B cell (primary cell): ENCODE measurements at regions not wholly inside any gene's neighbourhood (a gene's known extent, or its start where the extent isn't known, plus 50 kb on each side); places are given as distances from the start of the nearest gene placed in this dataset.

ENCODE experiments used
- ATAC-seq: fragments of 200-7000 bp; cut with Tn5 transposase; one replicate; pipeline ENCODE4 v1.10.0; 2021; ENCODE audit warnings: low read depth, mild to moderate bottlenecking, moderate number of reproducible peaks, moderate library complexity
- CTCF ChIA-PET: fragments of 350-600 bp; sonication (Branson Sonifier 250); formaldehyde crosslinking; loops from one replicate; lab custom pipeline; 2021; ENCODE audit warnings: antibody characterized with exemption, inconsistent platforms; lab: Charles Lee
- POLR2A ChIA-PET: fragments of 350-600 bp; sonication (Branson Sonifier 250); formaldehyde crosslinking; loops from one replicate; lab custom pipeline; 2021; ENCODE audit warnings: antibody characterized with exemption; lab: Charles Lee
- DNase-seq: peaks from one replicate; pipeline ENCODE4 v3.0.0; 2013
- H2AFZ ChIP-seq: 2 replicates; pipeline ENCODE4 v1.6.1; 2012; ENCODE audit warnings: mild to moderate bottlenecking, low read depth, low read length; ENCODE audit not compliant: insufficient read depth, poor library complexity, severe bottlenecking
- H3K27ac ChIP-seq, 2 donors: 1 replicate in 1 of 2; 2 replicates in 1 of 2; pipeline ENCODE4 v1.5.1; 2012 to 2013; ENCODE audit warnings: low read length in 2 of 2, mild to moderate bottlenecking in 2 of 2, moderate library complexity in 1 of 2
- H3K27me3 ChIP-seq, 4 experiments: fragments of 200-600 bp in 1 of 4; sonication (generic) in 1 of 4; replicated peaks in 1 of 4; 1 replicate in 2 of 4; 2 replicates in 2 of 4; pipeline versions ENCODE4 v1.6.1 to v1.7.0; 2013 to 2016; ENCODE audit warnings: low read length in 3 of 4, mild to moderate bottlenecking in 2 of 4, mixed read lengths in 1 of 4, moderate library complexity in 1 of 4; ENCODE audit not compliant: insufficient read depth in 4 of 4, control insufficient read depth in 3 of 4; ENCODE audit errors: control extremely low read depth in 1 of 4
- H3K36me3 ChIP-seq, 2 experiments: replicated peaks in 1 of 2; 1 replicate in 1 of 2; 2 replicates in 1 of 2; pipeline versions ENCODE4 v1.6.1 to v1.7.1; 2013; ENCODE audit warnings: low read length in 1 of 2; ENCODE audit not compliant: insufficient read depth in 2 of 2, control insufficient read depth in 1 of 2; ENCODE audit errors: control extremely low read depth in 1 of 2, extremely low read depth in 1 of 2
- H3K4me1 ChIP-seq, 2 donors: fragments of 200-600 bp in 1 of 2; sonication (generic) in 1 of 2; 1 replicate in 1 of 2; 2 replicates in 1 of 2; pipeline versions ENCODE4 v1.5.1 to v1.6.1; 2013 to 2017; ENCODE audit warnings: low read length in 2 of 2; ENCODE audit not compliant: control insufficient read depth in 2 of 2, insufficient read depth in 2 of 2
- H3K4me2 ChIP-seq: replicated peaks from 2 replicates; pipeline ENCODE3; 2012; ENCODE audit warnings: mild to moderate bottlenecking, low read depth, low read length; ENCODE audit not compliant: poor library complexity, severe bottlenecking
- H3K4me3 ChIP-seq, 5 experiments: fragments of 200-600 bp in 1 of 5; sonication (generic) in 1 of 5; 1 replicate in 3 of 5; 2 replicates in 2 of 5; pipeline versions ENCODE4 v1.5.1 to v1.7.0; 2011 to 2016; ENCODE audit warnings: low read length in 4 of 5, mild to moderate bottlenecking in 4 of 5, low read depth in 2 of 5, control low read depth in 1 of 5, moderate library complexity in 1 of 5; ENCODE audit not compliant: insufficient read depth in 1 of 5; ENCODE audit errors: control extremely low read depth in 1 of 5, extremely low read depth in 1 of 5
- H3K79me2 ChIP-seq: fragments of 200-600 bp; sonication (generic); one replicate; pipeline ENCODE4 v1.6.0; 2016; ENCODE audit warnings: low read length; ENCODE audit not compliant: control insufficient read depth, insufficient read depth
- H3K9ac ChIP-seq: fragments of 200-600 bp; sonication (generic); 2 replicates; pipeline ENCODE4 v1.6.1; 2017; ENCODE audit warnings: mild to moderate bottlenecking, low read length, moderate library complexity
- H3K9me3 ChIP-seq, 3 donors: one replicate each; pipeline versions ENCODE4 v1.6.1 to v1.7.1; 2013; ENCODE audit warnings: low read length in 2 of 3; ENCODE audit not compliant: control insufficient read depth in 2 of 3, insufficient read depth in 1 of 3; ENCODE audit errors: control extremely low read depth in 1 of 3
- H4K20me1 ChIP-seq: 2 replicates; pipeline ENCODE4 v1.6.0; 2012; ENCODE audit warnings: mild to moderate bottlenecking, low read length; ENCODE audit not compliant: insufficient read depth, control insufficient read depth, poor library complexity, severe bottlenecking
- H3K27ac Mint-ChIP-seq: one replicate; pipeline ENCODE4 v1.8.0; 2021; ENCODE audit warnings: mixed read lengths
- H3K27me3 Mint-ChIP-seq: one replicate; pipeline ENCODE4 v1.8.0; 2021; ENCODE audit warnings: mixed read lengths
- H3K4me1 Mint-ChIP-seq: one replicate; pipeline ENCODE4 v1.8.0; 2021; ENCODE audit warnings: mixed read lengths
- H3K4me3 Mint-ChIP-seq: one replicate; pipeline ENCODE4 v1.8.0; 2021; ENCODE audit warnings: mixed read lengths
- H3K9me3 Mint-ChIP-seq: one replicate; pipeline ENCODE4 v1.8.0; 2022; ENCODE audit warnings: mixed read lengths; ENCODE audit not compliant: insufficient read depth
- CTCF ChIP-seq: fragments of 200-600 bp; IDR thresholded peaks from one replicate; pipeline ENCODE4 v1.8.0; 2022; ENCODE audit warnings: antibody characterized with exemption, mild to moderate bottlenecking
- EZH2 ChIP-seq: IDR thresholded peaks from 2 replicates; pipeline ENCODE4 v1.6.1; 2012; ENCODE audit warnings: borderline replicate concordance, low read depth, mild to moderate bottlenecking, moderate library complexity, low read length; ENCODE audit not compliant: insufficient read depth, poor library complexity, severe bottlenecking
- WGBS: methylation state at CpG from one replicate; pipeline ENCODE4 v1.1.5; 2013; ENCODE audit warnings: missing lambda C conversion rate; ENCODE audit not compliant: insufficient coverage; 5-methylcytosine and 5-hydroxymethylcytosine counted together
- intact Hi-C: fragments of 100-400 bp; cut with micrococcal nuclease; formaldehyde crosslinking; loops from one replicate; pipeline ENCODE4 v1.10.0; 2022

- H3K4me1 ChIP-seq, result no peaks in the 10 kb centered on the region
- no peaks in the 10 kb centered on the region for H4K20me1 ChIP-seq
- no peak overlapping the region for H3K4me2 ChIP-seq
- no peaks in the 10 kb centered on the region for H3K36me3 ChIP-seq
- no peaks in the 10 kb centered on the region for H3K27me3 ChIP-seq
- no peak overlapping the region for H2AFZ ChIP-seq
- H3K79me2 ChIP-seq, result no peaks in the 10 kb centered on the region
- no peak overlapping the region for H3K27ac ChIP-seq
- intact Hi-C loops, result no loop called here
- CTCF ChIA-PET, result no interaction called here
- H3K27me3 Mint-ChIP-seq, result no peaks in the 10 kb centered on the region
- H3K4me1 Mint-ChIP-seq, result no peaks in the 10 kb centered on the region
- no peak overlapping the region for H3K4me3 Mint-ChIP-seq
- TF ChIP-seq EZH2 (no peak), CTCF (no peak)
- no peak for ATAC-seq
- H3K9me3 Mint-ChIP-seq, result peaks cover 2% of the 10 kb centered on the region
- no peaks in the 10 kb centered on the region for H3K9me3 ChIP-seq
- no peak for DNase-seq
- POLR2A ChIA-PET, result no interaction called here
- WGBS, result no CpG with 5 or more reads among the region's 2 CpGs
- H3K9ac ChIP-seq, result no peak overlapping the region
- H3K4me3 ChIP-seq, result no peak overlapping the region
- no peak overlapping the region for H3K27ac Mint-ChIP-seq
Measured at GRCh38 chr21:35127851-35128250, 78.7 kb upstream of the RUNX1 start.

GRCh38 chr21:35127026-35127425 is 77.9 kb upstream of the RUNX1 start:
- H3K27ac ChIP-seq, result no peak overlapping the region
- intact Hi-C loops, result no loop called here
- H2AFZ ChIP-seq, result no peak overlapping the region
- no peak overlapping the region for H3K9ac ChIP-seq
- Mint-ChIP-seq H3K4me1 (no peaks in the 10 kb centered on the region), H3K4me3 (no peak overlapping the region), H3K27ac (no peak overlapping the region), H3K9me3 (peaks cover 2% of the 10 kb centered on the region), H3K27me3 (no peaks in the 10 kb centered on the region)
- POLR2A ChIA-PET, result no interaction called here
- H3K27me3 ChIP-seq, result no peaks in the 10 kb centered on the region
- H3K4me1 ChIP-seq, result no peaks in the 10 kb centered on the region
- H3K79me2 ChIP-seq, result no peaks in the 10 kb centered on the region
- TF ChIP-seq EZH2 (no peak), CTCF (no peak)
- CTCF ChIA-PET, result no interaction called here
- no peaks in the 10 kb centered on the region for H4K20me1 ChIP-seq
- WGBS, result 88% methylated on average over 1 of the region's 6 CpGs
- H3K4me3 ChIP-seq, result no peak overlapping the region
- H3K4me2 ChIP-seq, result no peak overlapping the region
- no peak for DNase-seq
- no peak for ATAC-seq
- H3K9me3 ChIP-seq, result no peaks in the 10 kb centered on the region
- no peaks in the 10 kb centered on the region for H3K36me3 ChIP-seq
